Right hindlimb (tissue), 1 donor: ENCODE measurements at regions not wholly inside any gene's neighbourhood (a gene's known extent, or its start where the extent isn't known, plus 50 kb on each side); places are given as distances from the start of the nearest gene placed in this dataset.
A peak's percentile ranks its signal among the peaks of the same experiment; 100 is the strongest.

Source experiments
- DNase-seq: peaks from one replicate; pipeline ENCODE4 v3.0.0-alpha.2; 2018

- DNase-seq, result no peak
These were observed 278.1 kb upstream of the CDH18 start for GRCh38 chr5:20266066-20266465.

GRCh38 chr5:20262896-20263295 is 274.9 kb upstream of the CDH18 start:
- no peak for DNase-seq

- DNase-seq, result no peak
These were observed 266.7 kb upstream of the CDH18 start for GRCh38 chr5:20254748-20255147.

GRCh38 chr5:20248118-20248517 is 260.1 kb upstream of the CDH18 start:
- no peak for DNase-seq

- DNase-seq, result no peak
These were observed 257.5 kb upstream of the CDH18 start for GRCh38 chr5:20245432-20245974.

- DNase-seq, result no peak
These were observed 253.4 kb upstream of the CDH18 start for GRCh38 chr5:20241351-20241750.

- DNase-seq, result no peak
These were observed 243.0 kb upstream of the CDH18 start for GRCh38 chr5:20231040-20231439.

GRCh38 chr5:20230010-20230409 is 242.0 kb upstream of the CDH18 start:
- no peak for DNase-seq

- no peak for DNase-seq
These were observed 241.5 kb upstream of the CDH18 start for GRCh38 chr5:20229303-20230005.

- no peak for DNase-seq
These were observed 237.0 kb upstream of the CDH18 start for GRCh38 chr5:20224966-20225365.

GRCh38 chr5:20224046-20224445 is 236.0 kb upstream of the CDH18 start:
- no peak for DNase-seq

GRCh38 chr5:20223451-20223850 is 235.5 kb upstream of the CDH18 start:
- no peak for DNase-seq

GRCh38 chr5:20215257-20215656 is 227.3 kb upstream of the CDH18 start:
- no peak for DNase-seq

GRCh38 chr5:20213803-20214202 is 225.8 kb upstream of the CDH18 start:
- no peak for DNase-seq

GRCh38 chr5:20212701-20213100 is 224.7 kb upstream of the CDH18 start:
- DNase-seq, result no peak

- DNase-seq, result peak; percentile 22
These were observed 178.5 kb upstream of the CDH18 start for GRCh38 chr5:20166456-20166855.

- DNase-seq, result no peak
These were observed 170.0 kb upstream of the CDH18 start for GRCh38 chr5:20158006-20158405.

GRCh38 chr5:20157089-20157488 is 169.1 kb upstream of the CDH18 start:
- DNase-seq, result no peak

GRCh38 chr5:20145240-20145639 is 157.2 kb upstream of the CDH18 start:
- no peak for DNase-seq

- DNase-seq, result no peak
These were observed 141.5 kb upstream of the CDH18 start for GRCh38 chr5:20129501-20129900.

- DNase-seq, result no peak
These were observed 140.3 kb upstream of the CDH18 start for GRCh38 chr5:20128343-20128742.

- DNase-seq, result no peak
These were observed 126.5 kb upstream of the CDH18 start for GRCh38 chr5:20114526-20114925.

GRCh38 chr5:20113931-20114330 is 125.9 kb upstream of the CDH18 start:
- no peak for DNase-seq

GRCh38 chr5:20113031-20113715 is 125.2 kb upstream of the CDH18 start:
- DNase-seq, result no peak
